K562 (cell line): ENCODE measurements at regions not wholly inside any gene's neighbourhood (a gene's known extent, or its start where the extent isn't known, plus 50 kb on each side); places are given as distances from the start of the nearest gene placed in this dataset.
A peak's percentile ranks its signal among the peaks of the same experiment; 100 is the strongest.

ENCODE experiments used
- ATAC-seq: fragments of 200-7000 bp; cut with Tn5 transposase; 3 replicates; pipeline ENCODE4 v1.9.1; 2020; ENCODE audit warnings: moderate library complexity
- BruUV-seq: library from RNA; stranded (reverse); fragments of 400-500 nt; replicated peaks from 2 replicates; lab custom pipeline; 2021; lab: Mats Ljungman, UMichigan
- CTCF ChIA-PET: fragments of 300-600 bp; formaldehyde crosslinking; extraction: SDS; loops from one replicate; lab custom pipeline; 2021; ENCODE audit warnings: low intra/inter-chr PET ratio; lab: Yijun Ruan, JAX
- POLR2A ChIA-PET: fragments of 300-600, 350-650 bp; sonication (Branson Sonifier 250); formaldehyde crosslinking; extraction: SDS; loops from one replicate; lab custom pipeline; 2021; ENCODE audit warnings: antibody characterized with exemption, inconsistent platforms; lab: Yijun Ruan, JAX
- DNase-seq, 4 experiments: peaks; one replicate each; pipeline versions ENCODE4 v3.0.0 to v3.0.0-alpha.2; 2011 to 2018; ENCODE audit warnings: low spot score in 3 of 4, mixed read lengths in 3 of 4; ENCODE audit errors: extremely low read depth in 1 of 4
- FAIRE-seq: peaks from 2 replicates; lab custom pipeline; 2011; peaks lifted over from hg19 to GRCh38; lab: Jason Lieb, UNC
- H2AFZ ChIP-seq: 2 replicates; pipeline ENCODE4 v1.6.0; 2011; ENCODE audit warnings: low read depth, low read length, control low read depth, inconsistent platforms
- H3K27ac ChIP-seq: fragments of 200-600 bp; 3 replicates; pipeline ENCODE4 v1.8.0; 2011; ENCODE audit warnings: low read depth, mild to moderate bottlenecking, control low read depth, inconsistent platforms, low read length, moderate library complexity, mixed read lengths; ENCODE audit errors: extremely low read depth
- H3K27me3 ChIP-seq, 2 experiments: fragments of 300-600 bp in 1 of 2; 2 replicates in 1 of 2; 3 replicates in 1 of 2; pipeline versions ENCODE4 v1.6.0 to v1.8.0; 2011; ENCODE audit warnings: inconsistent platforms in 2 of 2, low read length in 2 of 2, mild to moderate bottlenecking in 1 of 2, mixed read lengths in 1 of 2, moderate library complexity in 1 of 2; ENCODE audit not compliant: control insufficient read depth in 2 of 2, insufficient read depth in 2 of 2
- H3K36me3 ChIP-seq: fragments of 300-600 bp; 3 replicates; pipeline ENCODE4 v1.8.0; 2011; ENCODE audit warnings: mild to moderate bottlenecking, low read length, inconsistent platforms; ENCODE audit not compliant: control insufficient read depth, insufficient read depth
- H3K4me1 ChIP-seq, 2 experiments: fragments of 200-600 bp in 1 of 2; replicated peaks in 1 of 2; 2 replicates in 1 of 2; 3 replicates in 1 of 2; pipeline versions ENCODE4 v1.5.1 to v1.8.0; 2011; ENCODE audit warnings: inconsistent platforms in 2 of 2, low read length in 2 of 2, mild to moderate bottlenecking in 1 of 2, mixed read lengths in 1 of 2, moderate library complexity in 1 of 2; ENCODE audit not compliant: control insufficient read depth in 2 of 2, insufficient read depth in 2 of 2
- H3K4me2 ChIP-seq: 2 replicates; pipeline ENCODE4 v1.6.1; 2011; ENCODE audit warnings: low read length, control low read depth, inconsistent platforms, mixed read lengths; ENCODE audit not compliant: insufficient read depth
- H3K4me3 ChIP-seq: fragments of 200-600 bp; sonication (generic), shearing (Covaris generic); 2 replicates; pipeline ENCODE4 v1.5.1; 2016; ENCODE audit warnings: control low read depth, inconsistent platforms
- H3K79me2 ChIP-seq: fragments of 200-600 bp; 3 replicates; pipeline ENCODE4 v1.8.0; 2011; ENCODE audit warnings: low read length, inconsistent platforms; ENCODE audit not compliant: control insufficient read depth, insufficient read depth
- H3K9ac ChIP-seq, 2 experiments: 2 replicates each; pipeline versions ENCODE4 v1.6.0 to v1.6.1; 2011; ENCODE audit warnings: low read depth in 2 of 2, low read length in 2 of 2, control low read depth in 1 of 2, inconsistent platforms in 1 of 2, mild to moderate bottlenecking in 1 of 2, mixed read lengths in 1 of 2; ENCODE audit not compliant: insufficient read depth in 1 of 2
- H3K9me1 ChIP-seq: one replicate; pipeline ENCODE4 v1.6.0; 2011; ENCODE audit warnings: inconsistent platforms, mild to moderate bottlenecking, low read length, moderate library complexity; ENCODE audit not compliant: control insufficient read depth, insufficient read depth
- H3K9me3 ChIP-seq: replicated peaks from 2 replicates; pipeline ENCODE4 v1.5.1; 2011; ENCODE audit warnings: low read depth, low read length, inconsistent platforms; ENCODE audit not compliant: control insufficient read depth, insufficient read depth
- H4K20me1 ChIP-seq: replicated peaks from 2 replicates; pipeline ENCODE4 v1.6.1; 2011; ENCODE audit warnings: low read length, inconsistent platforms, mixed read lengths; ENCODE audit not compliant: control insufficient read depth, insufficient read depth
- CBX1 ChIP-seq: sonication (generic); IDR thresholded peaks from 2 replicates; pipeline ENCODE4 v1.6.1; 2016; ENCODE audit warnings: antibody characterized with exemption, low read depth, mild to moderate bottlenecking
- CBX3 ChIP-seq, 2 experiments: IDR thresholded peaks; 1 replicate in 1 of 2; 2 replicates in 1 of 2; pipeline ENCODE4 v1.6.1; 2012; ENCODE audit warnings: inconsistent platforms in 2 of 2, low read length in 2 of 2, borderline replicate concordance in 1 of 2, control low read depth in 1 of 2
- CCNT2 ChIP-seq: IDR thresholded peaks from 2 replicates; pipeline ENCODE4 v1.6.1; 2011; ENCODE audit warnings: borderline replicate concordance, low read depth, mild to moderate bottlenecking, moderate library complexity, mixed read lengths, low read length; ENCODE audit not compliant: insufficient read length; ENCODE audit errors: extremely low read depth
- CREM ChIP-seq: IDR thresholded peaks from 2 replicates; pipeline ENCODE4 v1.6.1; 2014; ENCODE audit warnings: antibody characterized with exemption, low read depth
- MAFK ChIP-seq: IDR thresholded peaks from 2 replicates; pipeline ENCODE4 v1.6.1; 2011; ENCODE audit warnings: low read length, improper control_type of control experiment
- MAZ ChIP-seq, 2 experiments: fragments of 450-650 bp in 1 of 2; sonication (generic) in 1 of 2; formaldehyde crosslinking; IDR thresholded peaks in 1 of 2; conservative IDR thresholded peaks in 1 of 2; 2 replicates each; pipeline versions ENCODE4 v1.4.0 to v1.5.0; 2020; ENCODE audit warnings: mild to moderate bottlenecking in 1 of 2, missing genetic modification reagents in 1 of 2
- MCM7 ChIP-seq, 2 experiments: fragments of 450-650 bp; IDR thresholded peaks; 2 replicates each; pipeline ENCODE4 v1.6.1; 2016 to 2018
- MNT ChIP-seq, 2 experiments: fragments of 450-650 bp; conservative IDR thresholded peaks; 2 replicates each; pipeline ENCODE4 v1.6.1; 2017; ENCODE audit warnings: mild to moderate bottlenecking in 2 of 2, moderate library complexity in 2 of 2
- MTA3 ChIP-seq: fragments of 450-650 bp; formaldehyde crosslinking; IDR thresholded peaks from 2 replicates; pipeline ENCODE4 v1.6.1; 2017; ENCODE audit warnings: mild to moderate bottlenecking, borderline replicate concordance
- NCOA2 ChIP-seq, 2 experiments: fragments of 450-650 bp; IDR thresholded peaks; 2 replicates each; pipeline ENCODE4 v1.6.1; 2018; ENCODE audit warnings: mild to moderate bottlenecking in 2 of 2, moderate library complexity in 1 of 2; ENCODE audit not compliant: partially characterized antibody in 2 of 2
- NFATC3 ChIP-seq: fragments of 450-650 bp; IDR thresholded peaks from 2 replicates; pipeline ENCODE4 v1.6.1; 2017; ENCODE audit warnings: mild to moderate bottlenecking
- NFIX ChIP-seq: fragments of 250-450 bp; sonication (Bioruptor Pico); IDR thresholded peaks from 2 replicates; pipeline ENCODE4 v1.4.0; 2020; ENCODE audit warnings: low read depth, mild to moderate bottlenecking, moderate library complexity
- SMAD3 ChIP-seq: fragments of 450-650 bp; formaldehyde crosslinking; conservative IDR thresholded peaks from 2 replicates; pipeline ENCODE4 v1.4.0; 2020; ENCODE audit warnings: mild to moderate bottlenecking
- TEAD4 ChIP-seq, 2 experiments: sonication (generic) in 1 of 2; formaldehyde crosslinking in 1 of 2; IDR thresholded peaks; 2 replicates each; pipeline versions ENCODE4 v1.6.1 to v1.8.0; 2012 to 2022; ENCODE audit warnings: borderline replicate concordance in 1 of 2, inconsistent platforms in 1 of 2, low read length in 1 of 2, mild to moderate bottlenecking in 1 of 2, missing genetic modification reagents in 1 of 2
- ZBTB26 ChIP-seq: fragments of 450-650 bp; formaldehyde crosslinking; IDR thresholded peaks from 2 replicates; pipeline ENCODE4 v1.4.0; 2022; ENCODE audit warnings: missing genetic modification characterization
- ZNF12 ChIP-seq: sonication (generic); formaldehyde crosslinking; IDR thresholded peaks from 2 replicates; pipeline ENCODE4 v1.4.0; 2020; ENCODE audit warnings: mild to moderate bottlenecking, missing genetic modification reagents
- WGBS: fragments of 100-300 bp; shearing (Covaris generic); methylation state at CpG from one replicate; pipeline ENCODE4 v1.1.6; 2016; ENCODE audit warnings: low coverage, mixed read lengths; ENCODE audit not compliant: insufficient coverage; ENCODE audit errors: missing lambda C conversion rate; 5-methylcytosine and 5-hydroxymethylcytosine counted together
- in situ Hi-C: fragments of 300-500 bp; cut with MboI; formaldehyde crosslinking; loops from 4 replicates; pipeline ENCODE4 v1.15.0; 2018; ENCODE audit warnings: inconsistent platforms, mixed read lengths
- intact Hi-C: fragments of 100-400 bp; cut with micrococcal nuclease; formaldehyde crosslinking; loops from 2 replicates; pipeline ENCODE4 v1.14.2; 2022

- TF ChIP-seq CCNT2 (no peak), CBX3 (IDR thresholded peaks at IDR 0.05; ENCODE audit: borderline replicate concordance in 1 of 2, low read length in 2 of 2) (no peak), MCM7 (IDR thresholded peaks at IDR 0.05) (no peak), NFATC3 (no peak), CBX1 (no peak), MAFK (peak; percentile 87), NFIX (CRISPR knock-in tag) (no peak), ZBTB26 (CRISPR knock-in tag) (no peak)
Measured at GRCh38 chr2:38509314-38509946, 93.3 kb downstream of the HNRNPLL start (continued).

GRCh38 chr2:38508311-38509039 is 94.3 kb downstream of the HNRNPLL start:
- no peaks in the 10 kb centered on the region for H3K79me2 ChIP-seq
- H3K4me3 ChIP-seq = no peak overlapping the region
- DNase-seq (peak; percentile 79 to 95 (median 80)), FAIRE-seq (peak; percentile 95), ATAC-seq (peak; percentile 87)
- H4K20me1 ChIP-seq = no peaks in the 10 kb centered on the region; the same call in 1 of the 2 replicates
- BruUV-seq = no TSS peak
- intact Hi-C loops = loop anchor here (1.0 to 5.0 kb wide), 4 partner anchors 66 to 526 kb away; partner anchors contain the start of gene ATL2
- POLR2A ChIA-PET = interaction anchor here (0.8 to 2.0 kb wide), 7 partner anchors 10 to 243 kb away, joined by 3 to 8 read pairs (median 4); partner anchors contain the start of gene SRSF7
- peak overlapping the region; percentile 64 for H2AFZ ChIP-seq
- no peaks in the 10 kb centered on the region for H3K9me3 ChIP-seq
- whole genome bisulfite sequencing = 16% methylated on average over 10 of the region's 10 CpGs
- peak overlapping the region in 1 of 2 experiments; percentile 49; a peak in 1 of 4 replicates for H3K9ac ChIP-seq
- H3K4me1 ChIP-seq = peaks cover 15 to 27% of the 10 kb centered on the region in 2 experiments
- H3K27me3 ChIP-seq = no peaks in the 10 kb centered on the region
- CTCF ChIA-PET = interaction anchor here (3.6 kb wide), 1 partner anchor 193 kb away, joined by 18 read pairs; no protein-coding TSS in a partner anchor
- in situ Hi-C loops = loop anchor here (5.0 kb wide), 1 partner anchor 191 kb away; no protein-coding TSS in a partner anchor
- no peak overlapping the region for H3K4me2 ChIP-seq
- H3K27ac ChIP-seq = peak overlapping the region; percentile 21; the same call in 1 of the 3 replicates
- H3K36me3 ChIP-seq = no peaks in the 10 kb centered on the region
- peaks cover 4% of the 10 kb centered on the region for H3K9me1 ChIP-seq
- TF ChIP-seq ZNF12 (CRISPR knock-in tag) = 0 out of 2 replicates have a peak, but pooled peaks have one; percentile 56
- peak; percentile 58; the same call in 1 of the 2 replicates for TF ChIP-seq MTA3
- no peak for TF ChIP-seq SMAD3 (CRISPR knock-in tag)
- peak; percentile 36 for TF ChIP-seq TEAD4 (IDR thresholded peaks at IDR 0.05; ENCODE audit: low read length)
- TF ChIP-seq TEAD4 (CRISPR knock-in tag; IDR thresholded peaks at IDR 0.05; ENCODE audit: borderline replicate concordance) = no peak
- TF ChIP-seq MNT (conservative IDR thresholded peaks at IDR 0.05) = 0 out of 4 replicates have a peak, but pooled peaks have one; percentile 29 to 39
- TF ChIP-seq NCOA2 (IDR thresholded peaks at IDR 0.05; ENCODE audit: partially characterized antibody in 2 of 2) = no peak
- 0 out of 2 replicates have a peak, but pooled peaks have one; percentile 46 for TF ChIP-seq CREM
- TF ChIP-seq MAZ (CRISPR knock-in tag; conservative IDR thresholded peaks at IDR 0.05 in 1 of 2, IDR thresholded peaks at IDR 0.05 in 1 of 2) = no peak
